Gastrocnemius medialis (tissue), 4 donors: ENCODE measurements at regions not wholly inside any gene's neighbourhood (a gene's known extent, or its start where the extent isn't known, plus 50 kb on each side); places are given as distances from the start of the nearest gene placed in this dataset.

Source experiments
- POLR2A ChIP-seq, 2 donors: fragments of 450-650 bp; IDR thresholded peaks; one replicate each; pipeline ENCODE4 v1.6.1; 2017; ENCODE audit warnings: antibody characterized with exemption in 2 of 2, mild to moderate bottlenecking in 2 of 2, moderate library complexity in 2 of 2
- TF ChIP-seq, protein P1 (sequence below), 5 experiments: fragments of 450-650 bp in 3 of 5; fragments of 200-600 bp in 2 of 5; sonication (generic) in 2 of 5; IDR thresholded peaks in 4 of 5; conservative IDR thresholded peaks in 1 of 5; 1 replicate in 4 of 5; 2 replicates in 1 of 5; pipeline ENCODE4 v1.5.1; 2016 to 2019; ENCODE audit warnings: antibody characterized with exemption in 5 of 5, mild to moderate bottlenecking in 3 of 5, moderate library complexity in 3 of 5

- TF ChIP-seq, protein P1, sequence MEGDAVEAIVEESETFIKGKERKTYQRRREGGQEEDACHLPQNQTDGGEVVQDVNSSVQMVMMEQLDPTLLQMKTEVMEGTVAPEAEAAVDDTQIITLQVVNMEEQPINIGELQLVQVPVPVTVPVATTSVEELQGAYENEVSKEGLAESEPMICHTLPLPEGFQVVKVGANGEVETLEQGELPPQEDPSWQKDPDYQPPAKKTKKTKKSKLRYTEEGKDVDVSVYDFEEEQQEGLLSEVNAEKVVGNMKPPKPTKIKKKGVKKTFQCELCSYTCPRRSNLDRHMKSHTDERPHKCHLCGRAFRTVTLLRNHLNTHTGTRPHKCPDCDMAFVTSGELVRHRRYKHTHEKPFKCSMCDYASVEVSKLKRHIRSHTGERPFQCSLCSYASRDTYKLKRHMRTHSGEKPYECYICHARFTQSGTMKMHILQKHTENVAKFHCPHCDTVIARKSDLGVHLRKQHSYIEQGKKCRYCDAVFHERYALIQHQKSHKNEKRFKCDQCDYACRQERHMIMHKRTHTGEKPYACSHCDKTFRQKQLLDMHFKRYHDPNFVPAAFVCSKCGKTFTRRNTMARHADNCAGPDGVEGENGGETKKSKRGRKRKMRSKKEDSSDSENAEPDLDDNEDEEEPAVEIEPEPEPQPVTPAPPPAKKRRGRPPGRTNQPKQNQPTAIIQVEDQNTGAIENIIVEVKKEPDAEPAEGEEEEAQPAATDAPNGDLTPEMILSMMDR (IDR thresholded peaks at IDR 0.05 in 4 of 5, conservative IDR thresholded peaks at IDR 0.05 in 1 of 5) = no peak
- TF ChIP-seq POLR2A (IDR thresholded peaks at IDR 0.05) = no peak
Observed at GRCh38 chr22:48974443-48975315, 853.0 kb downstream of the BRD1 start.
